Neural progenitor cell (in vitro differentiated cells): ENCODE measurements at regions not wholly inside any gene's neighbourhood (a gene's known extent, or its start where the extent isn't known, plus 50 kb on each side); places are given as distances from the start of the nearest gene placed in this dataset.

Experiments used
- DNase-seq: peaks from one replicate; pipeline ENCODE4 v3.0.0-alpha.2; 2016; ENCODE audit warnings: low spot score
- H2AFZ ChIP-seq: fragments of 200-600 bp; sonication (generic); replicated peaks from 2 replicates; pipeline ENCODE4 v1.6.1; 2016; ENCODE audit warnings: antibody characterized with exemption
- H3F3A ChIP-seq: fragments of 200-600 bp; sonication (generic); 2 replicates; pipeline ENCODE4 v1.6.1; 2016; ENCODE audit warnings: antibody characterized with exemption, low read depth
- H3K27ac ChIP-seq: fragments of 200-600 bp; sonication (generic); 2 replicates; pipeline ENCODE4 v1.5.1; 2016; ENCODE audit warnings: mild to moderate bottlenecking
- H3K27me3 ChIP-seq: fragments of 200-600 bp; sonication (generic); 2 replicates; pipeline ENCODE4 v1.6.1; 2016; ENCODE audit warnings: mild to moderate bottlenecking, moderate library complexity
- H3K36me3 ChIP-seq: fragments of 200-600 bp; sonication (generic); 2 replicates; pipeline ENCODE4 v1.5.1; 2016
- H3K4me1 ChIP-seq: fragments of 200-600 bp; sonication (generic); 2 replicates; pipeline ENCODE4 v1.6.1; 2016; ENCODE audit warnings: mixed run types
- H3K4me2 ChIP-seq: fragments of 200-600 bp; sonication (generic); 2 replicates; pipeline ENCODE4 v1.6.1; 2016
- H3K4me3 ChIP-seq: fragments of 200-600 bp; sonication (generic); 2 replicates; pipeline ENCODE4 v1.5.1; 2016
- H3K79me2 ChIP-seq: fragments of 200-600 bp; sonication (generic); 2 replicates; pipeline ENCODE4 v1.6.1; 2016; ENCODE audit warnings: low read depth
- H3K9ac ChIP-seq: fragments of 200-600 bp; sonication (generic); 2 replicates; pipeline ENCODE4 v1.6.1; 2016
- H3K9me3 ChIP-seq: fragments of 200-600 bp; sonication (generic); 2 replicates; pipeline ENCODE4 v1.5.1; 2016; ENCODE audit warnings: low read depth
- H4K20me1 ChIP-seq: fragments of 200-600 bp; sonication (generic); 2 replicates; pipeline ENCODE4 v1.6.1; 2016; ENCODE audit warnings: low read depth
- H3K27ac Mint-ChIP-seq: 3 replicates; pipeline ENCODE4 v1.8.0; 2021; ENCODE audit warnings: mixed read lengths
- H3K27me3 Mint-ChIP-seq: 2 replicates; pipeline ENCODE4 v1.8.0; 2022; ENCODE audit warnings: low read depth, mild to moderate bottlenecking, inconsistent platforms, moderate library complexity, mixed read lengths; ENCODE audit not compliant: insufficient read depth
- H3K36me3 Mint-ChIP-seq: 3 replicates; pipeline ENCODE4 v1.8.0; 2021; ENCODE audit warnings: mixed read lengths
- H3K4me1 Mint-ChIP-seq: 3 replicates; pipeline ENCODE4 v1.8.0; 2021; ENCODE audit warnings: mixed read lengths
- H3K4me3 Mint-ChIP-seq: 3 replicates; pipeline ENCODE4 v1.8.0; 2021; ENCODE audit warnings: mild to moderate bottlenecking, moderate library complexity, mixed read lengths
- H3K9me3 Mint-ChIP-seq: 3 replicates; pipeline ENCODE4 v1.8.0; 2020; ENCODE audit warnings: mixed read lengths
- CTCF ChIP-seq: fragments of 200-600 bp; sonication (generic); IDR thresholded peaks from 2 replicates; pipeline ENCODE4 v1.5.1; 2017; ENCODE audit warnings: antibody characterized with exemption, mild to moderate bottlenecking
- EZH2 ChIP-seq: fragments of 200-600 bp; sonication (generic); IDR thresholded peaks from 2 replicates; pipeline ENCODE4 v1.6.1; 2017; ENCODE audit warnings: antibody characterized with exemption, mild to moderate bottlenecking, moderate library complexity
- EZH2phosphoT487 ChIP-seq: fragments of 200-600 bp; sonication (generic); IDR thresholded peaks from 2 replicates; pipeline ENCODE4 v1.6.1; 2017; ENCODE audit warnings: antibody characterized with exemption

- peaks cover 7% of the 10 kb centered on the region for H3K27me3 ChIP-seq
- no peaks in the 10 kb centered on the region for H4K20me1 ChIP-seq
- peaks cover 55% of the 10 kb centered on the region for H3K4me1 Mint-ChIP-seq
- H3K27me3 Mint-ChIP-seq, result peaks cover 17% of the 10 kb centered on the region
- no peak for DNase-seq
- H3K9me3 ChIP-seq, result no peaks in the 10 kb centered on the region
- no peaks in the 10 kb centered on the region for H3K36me3 ChIP-seq
- H2AFZ ChIP-seq, result no peak overlapping the region
- H3K27ac ChIP-seq, result no peak overlapping the region
- no peaks in the 10 kb centered on the region for H3F3A ChIP-seq
- H3K4me3 ChIP-seq, result no peak overlapping the region
- H3K9me3 Mint-ChIP-seq, result peaks cover under 1% of the 10 kb centered on the region
- H3K9ac ChIP-seq, result no peak overlapping the region
- no peaks in the 10 kb centered on the region for H3K79me2 ChIP-seq
- H3K4me3 Mint-ChIP-seq, result no peak overlapping the region
- TF ChIP-seq CTCF (no peak), EZH2phosphoT487 (no peak), EZH2 (no peak)
- H3K4me1 ChIP-seq, result peaks cover 19% of the 10 kb centered on the region
- peak overlapping the region; percentile 28 for H3K27ac Mint-ChIP-seq
- H3K36me3 Mint-ChIP-seq, result no peaks in the 10 kb centered on the region
- H3K4me2 ChIP-seq, result no peak overlapping the region
Measured at GRCh38 chr11:126129727-126130671, 67.3 kb upstream of the CDON start.

GRCh38 chr11:126127898-126128297 lies 65.2 kb upstream of the CDON start:
- no peak overlapping the region for H3K27ac ChIP-seq
- H4K20me1 ChIP-seq, result no peaks in the 10 kb centered on the region
- no peak overlapping the region for H3K9ac ChIP-seq
- H3K27me3 ChIP-seq, result no peaks in the 10 kb centered on the region
- peaks cover 14% of the 10 kb centered on the region for H3K27me3 Mint-ChIP-seq
- TF ChIP-seq EZH2 (no peak), CTCF (no peak), EZH2phosphoT487 (no peak)
- peaks cover 6% of the 10 kb centered on the region for H3K4me1 ChIP-seq
- no peak overlapping the region for H3K4me3 ChIP-seq
- H3F3A ChIP-seq, result no peaks in the 10 kb centered on the region
- no peaks in the 10 kb centered on the region for H3K36me3 ChIP-seq
- H3K4me3 Mint-ChIP-seq, result no peak overlapping the region
- DNase-seq, result no peak
- H3K9me3 Mint-ChIP-seq, result peaks cover 2% of the 10 kb centered on the region
- no peaks in the 10 kb centered on the region for H3K36me3 Mint-ChIP-seq
- peaks cover 37% of the 10 kb centered on the region for H3K4me1 Mint-ChIP-seq
- no peak overlapping the region for H3K4me2 ChIP-seq
- no peak overlapping the region for H2AFZ ChIP-seq
- no peak overlapping the region for H3K27ac Mint-ChIP-seq
- no peaks in the 10 kb centered on the region for H3K79me2 ChIP-seq
- no peaks in the 10 kb centered on the region for H3K9me3 ChIP-seq

- H4K20me1 ChIP-seq, result no peaks in the 10 kb centered on the region
- H3K4me3 Mint-ChIP-seq, result no peak overlapping the region
- H3K9me3 Mint-ChIP-seq, result peaks cover 2% of the 10 kb centered on the region
- no peak overlapping the region for H2AFZ ChIP-seq
- H3K9me3 ChIP-seq, result no peaks in the 10 kb centered on the region
- H3K36me3 ChIP-seq, result no peaks in the 10 kb centered on the region
- no peaks in the 10 kb centered on the region for H3K79me2 ChIP-seq
- no peak overlapping the region for H3K27ac ChIP-seq
- no peaks in the 10 kb centered on the region for H3F3A ChIP-seq
- peaks cover under 1% of the 10 kb centered on the region for H3K4me1 ChIP-seq
- no peaks in the 10 kb centered on the region for H3K27me3 ChIP-seq
- no peak overlapping the region for H3K4me2 ChIP-seq
- H3K27ac Mint-ChIP-seq, result peak overlapping the region; percentile 46
- no peak for DNase-seq
- no peaks in the 10 kb centered on the region for H3K36me3 Mint-ChIP-seq
- peaks cover 35% of the 10 kb centered on the region for H3K4me1 Mint-ChIP-seq
- no peak overlapping the region for H3K4me3 ChIP-seq
- no peak for TF ChIP-seq EZH2
- no peak for TF ChIP-seq EZH2phosphoT487
- TF ChIP-seq CTCF, result no peak
- H3K9ac ChIP-seq, result no peak overlapping the region
- peaks cover 10% of the 10 kb centered on the region for H3K27me3 Mint-ChIP-seq
Measured at GRCh38 chr11:126127284-126127845, 64.7 kb upstream of the CDON start.
